AG08395 (cell line): ENCODE measurements at regions not wholly inside any gene's neighbourhood (a gene's known extent, or its start where the extent isn't known, plus 50 kb on each side); places are given as distances from the start of the nearest gene placed in this dataset.

ENCODE experiments used
- DNase-seq: peaks from one replicate; pipeline ENCODE4 v3.0.0; 2012; ENCODE audit warnings: mixed read lengths, low spot score

DNA sequence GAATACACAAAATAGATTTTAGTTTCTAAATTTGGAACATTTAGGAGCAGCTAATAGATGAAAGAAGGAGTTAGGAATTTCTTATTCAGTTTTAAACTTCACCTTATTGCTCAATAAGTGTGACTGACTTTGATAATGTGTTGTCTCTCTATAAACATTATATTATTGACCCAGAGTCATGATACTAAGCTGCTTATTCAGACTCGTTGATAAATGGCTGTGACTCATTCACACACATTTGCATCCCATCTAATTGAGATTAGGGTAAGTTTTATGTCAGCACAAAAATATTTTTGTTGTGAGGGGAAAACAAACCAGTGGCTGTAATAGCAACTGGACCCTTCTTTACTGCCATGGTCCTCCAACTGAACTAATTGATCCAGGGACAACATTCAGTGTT lies 137.6 kb downstream of the GOLIM4 start:
- no peak for DNase-seq

DNA sequence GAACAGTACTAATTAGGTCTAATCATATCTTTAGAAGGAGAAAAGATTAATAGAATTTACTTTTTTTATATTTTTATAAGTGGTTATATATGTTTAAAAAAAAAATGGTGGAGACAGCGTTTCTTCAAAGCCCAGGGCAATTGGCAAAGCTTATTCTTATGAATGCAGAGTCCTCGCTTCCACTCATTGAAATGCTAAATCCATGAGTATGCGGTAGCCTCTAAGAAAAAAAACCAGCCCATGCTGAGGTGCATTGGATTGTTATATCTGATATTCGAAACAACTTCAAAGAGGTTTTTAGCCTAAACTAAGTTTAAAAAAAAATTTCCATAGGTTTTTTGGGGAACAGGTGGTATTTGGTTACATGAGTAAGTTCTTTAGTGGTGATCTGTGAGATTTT lies 142.8 kb downstream of the GOLIM4 start:
- no peak for DNase-seq

DNA sequence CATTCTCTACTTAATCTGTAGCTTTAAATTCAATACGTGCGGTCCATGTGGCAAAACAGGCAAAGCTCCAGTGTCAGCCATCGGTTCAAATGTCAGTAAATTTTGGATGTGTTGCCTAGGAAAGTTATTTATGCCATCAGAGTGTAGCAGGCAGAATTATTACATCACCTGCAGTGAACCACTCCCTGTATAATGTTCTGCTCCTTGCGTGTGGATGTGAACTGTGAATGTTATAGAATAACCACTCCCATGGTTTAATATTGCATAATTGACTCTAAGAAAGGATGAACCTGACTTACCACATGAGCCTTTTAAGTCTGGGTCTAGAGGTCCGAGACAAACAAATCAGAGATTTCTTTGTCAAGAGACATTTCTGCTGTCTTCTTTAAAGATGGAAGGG lies 145.5 kb downstream of the GOLIM4 start:
- DNase-seq = no peak

DNA sequence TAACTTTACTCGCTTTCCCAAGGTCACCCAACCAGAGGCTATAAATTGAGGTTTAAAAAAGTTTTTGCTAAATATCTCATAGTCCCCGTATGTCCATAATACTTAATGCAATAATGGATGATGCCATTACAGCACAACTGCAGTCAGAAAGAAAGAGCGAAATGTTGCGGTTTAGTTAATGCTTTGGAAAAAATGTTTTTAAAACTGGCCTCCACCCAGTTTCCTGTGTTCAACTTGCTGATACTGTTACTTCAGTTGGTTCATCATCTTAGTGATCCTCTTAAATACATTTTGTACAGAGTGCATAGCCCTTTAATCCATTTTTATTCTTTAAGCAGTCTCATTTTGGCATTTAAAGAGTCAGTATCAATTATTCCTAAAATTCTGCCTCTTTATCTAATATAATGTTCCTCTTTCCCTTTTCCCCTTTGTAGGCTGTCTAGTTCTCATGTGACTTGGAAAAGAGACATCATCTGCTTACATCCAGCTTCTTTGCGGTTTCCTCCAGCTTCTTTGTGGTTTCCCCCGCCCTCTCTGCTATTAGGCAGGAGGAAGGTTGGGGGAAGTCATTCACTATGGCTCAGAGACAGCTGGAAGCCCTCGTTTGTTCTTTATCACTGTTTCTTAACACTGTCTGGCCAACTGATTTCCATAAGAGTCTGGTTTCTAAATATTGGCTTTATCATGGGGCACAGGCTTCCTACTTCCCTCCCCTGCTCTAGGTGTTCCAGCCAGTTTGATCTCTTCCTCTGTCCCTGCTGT lies 154.3 kb downstream of the GOLIM4 start:
- peak; percentile 76 for DNase-seq

DNA sequence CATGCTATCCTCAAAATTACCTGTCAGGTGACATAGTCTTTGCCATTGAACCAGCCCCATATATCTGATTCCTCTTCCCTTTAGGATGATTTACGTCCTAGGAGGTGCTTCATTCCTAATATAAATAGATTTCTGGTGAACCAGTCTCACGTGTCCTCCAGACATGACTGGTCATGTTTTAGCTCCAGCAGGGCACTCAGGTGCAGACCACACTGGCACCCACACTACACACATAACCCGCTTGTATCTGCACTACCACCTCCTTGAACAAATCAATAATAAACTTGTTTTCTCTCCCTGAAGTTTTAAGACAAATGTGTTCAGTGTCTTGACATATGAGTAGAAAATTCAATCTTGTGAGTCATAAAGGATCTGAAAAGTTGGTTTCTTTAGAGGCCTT lies 155.5 kb downstream of the GOLIM4 start:
- no peak for DNase-seq

DNA sequence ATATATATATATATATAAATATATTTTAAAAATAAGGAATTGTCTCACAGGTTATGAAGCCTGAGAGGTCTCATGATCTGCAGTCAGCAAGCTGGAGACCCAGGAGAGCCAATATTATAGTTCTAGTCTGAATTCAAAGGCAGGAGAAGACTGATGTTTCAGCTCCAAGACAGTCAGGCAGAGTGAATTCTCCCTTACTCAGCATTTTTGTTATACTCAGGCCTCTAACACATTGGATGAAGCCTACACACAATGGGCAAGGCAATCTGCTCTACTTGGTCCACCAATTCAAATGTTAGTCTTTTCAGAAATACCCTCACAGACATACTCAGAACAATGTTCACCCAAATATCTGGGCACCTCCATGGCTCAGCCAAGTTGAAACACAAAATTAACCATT lies 157.2 kb downstream of the GOLIM4 start:
- DNase-seq = no peak

DNA sequence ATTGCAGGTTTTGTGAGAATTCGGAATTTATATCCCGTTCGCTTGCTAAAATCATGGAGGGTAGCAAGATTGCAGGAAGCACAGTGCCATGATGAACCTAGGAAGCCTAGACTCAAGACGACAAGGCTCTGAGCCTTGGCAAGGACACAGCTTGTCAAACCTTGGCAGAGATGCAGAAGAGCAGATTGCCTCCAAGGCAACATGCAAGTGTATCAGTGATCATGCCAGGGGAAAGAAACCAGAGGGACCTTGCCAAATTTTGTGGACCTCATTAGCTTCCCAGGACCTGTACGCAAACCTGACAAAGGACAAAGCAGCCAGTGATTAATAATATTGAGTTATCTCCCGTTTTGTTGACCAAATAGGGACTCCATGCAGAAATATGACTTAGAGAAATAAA lies 159.7 kb downstream of the GOLIM4 start:
- no peak for DNase-seq

DNA sequence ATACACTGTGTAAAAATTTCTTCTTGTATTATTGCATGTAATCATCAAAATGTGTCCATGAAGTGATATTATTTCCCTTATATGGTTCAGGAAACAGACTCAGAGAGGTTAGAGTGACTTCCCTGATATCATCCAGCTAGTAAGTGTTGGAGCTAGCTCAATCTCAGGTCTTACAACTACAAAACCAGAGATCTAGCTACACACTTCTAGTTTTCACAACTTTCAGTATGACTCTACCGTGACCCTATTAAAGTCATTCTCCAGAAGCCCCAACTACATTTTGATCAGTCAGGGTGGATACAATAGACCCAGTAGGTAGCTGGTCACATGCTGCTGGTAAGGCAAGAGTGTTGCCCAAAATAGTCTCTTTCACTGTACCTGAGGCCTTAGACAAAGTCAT lies 165.3 kb downstream of the GOLIM4 start:
- no peak for DNase-seq

DNA sequence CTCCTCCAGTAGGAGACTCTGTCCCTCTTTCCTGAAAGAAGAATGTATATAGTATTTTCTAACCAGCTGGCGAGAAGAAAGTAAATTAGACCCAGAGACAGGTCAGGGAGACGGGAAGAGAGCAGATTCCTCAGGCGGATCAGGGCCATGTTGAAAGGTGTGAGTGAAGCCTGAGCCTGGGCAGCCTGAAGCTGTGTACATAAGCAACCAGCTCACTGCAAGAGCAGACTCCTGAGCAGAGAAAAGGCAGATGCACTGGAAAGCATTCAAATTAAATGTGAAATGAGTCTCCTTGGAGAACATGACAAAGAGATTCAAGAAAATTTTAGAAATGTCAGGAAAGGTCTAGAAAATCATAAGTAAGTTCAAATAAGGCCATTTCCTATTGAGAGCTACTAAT lies 165.8 kb downstream of the GOLIM4 start:
- DNase-seq = no peak

DNA sequence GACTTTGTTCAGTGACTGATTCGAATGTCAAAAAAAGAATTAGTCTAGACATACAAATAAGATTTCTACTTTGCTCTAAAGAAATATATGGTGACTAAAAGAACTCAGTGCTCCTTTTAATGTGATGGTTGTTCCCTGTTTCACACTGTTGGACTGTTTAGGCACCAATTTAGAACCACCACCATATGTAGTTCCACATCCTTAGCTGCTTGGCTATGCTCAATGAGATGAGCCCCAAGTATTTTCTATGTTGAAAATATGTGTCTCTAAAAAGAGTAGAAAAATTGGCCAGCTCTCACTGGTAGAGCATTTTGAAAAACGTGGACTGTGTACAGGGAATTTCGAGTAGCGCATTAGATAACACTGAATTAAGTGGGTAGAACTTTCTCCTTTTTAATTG lies 167.3 kb downstream of the GOLIM4 start:
- no peak for DNase-seq

DNA sequence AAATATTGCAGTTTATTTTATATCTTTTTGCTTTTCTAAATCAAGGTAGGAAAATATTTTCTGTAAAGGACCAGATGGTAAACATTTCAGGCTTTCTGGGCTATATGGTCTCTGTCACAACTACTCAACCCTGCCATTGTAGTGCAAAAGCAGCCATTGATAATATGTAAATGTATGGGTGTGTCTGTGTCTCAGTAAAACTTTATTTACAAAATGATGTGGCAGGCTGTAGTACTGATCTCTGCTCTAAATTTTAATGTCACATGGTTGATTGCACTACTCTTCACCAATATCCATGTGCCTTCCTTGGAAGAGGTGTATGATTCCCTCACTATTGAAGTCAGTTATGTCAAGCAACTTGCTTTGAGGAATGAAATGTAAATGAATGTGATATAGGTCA lies 175.0 kb downstream of the GOLIM4 start:
- DNase-seq = no peak

DNA sequence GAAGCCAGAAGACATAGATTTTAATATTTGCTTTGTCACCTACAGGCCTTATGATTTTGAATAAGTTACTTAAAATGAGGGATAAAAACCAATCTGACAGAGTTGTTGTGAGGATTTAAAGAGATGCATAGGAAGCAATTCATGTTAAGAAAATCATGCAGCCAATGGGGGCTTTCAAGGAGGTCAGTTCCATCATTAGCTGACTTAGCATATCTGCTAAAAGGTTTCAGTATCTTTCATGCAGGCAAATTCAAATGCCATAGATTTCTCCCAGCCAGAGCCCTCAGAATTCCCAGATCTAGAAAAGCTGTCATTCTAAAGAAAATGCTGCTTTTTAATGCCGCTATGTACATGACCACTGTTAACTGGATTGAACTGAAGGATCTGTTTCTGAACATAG lies 176.1 kb downstream of the GOLIM4 start:
- no peak for DNase-seq

DNA sequence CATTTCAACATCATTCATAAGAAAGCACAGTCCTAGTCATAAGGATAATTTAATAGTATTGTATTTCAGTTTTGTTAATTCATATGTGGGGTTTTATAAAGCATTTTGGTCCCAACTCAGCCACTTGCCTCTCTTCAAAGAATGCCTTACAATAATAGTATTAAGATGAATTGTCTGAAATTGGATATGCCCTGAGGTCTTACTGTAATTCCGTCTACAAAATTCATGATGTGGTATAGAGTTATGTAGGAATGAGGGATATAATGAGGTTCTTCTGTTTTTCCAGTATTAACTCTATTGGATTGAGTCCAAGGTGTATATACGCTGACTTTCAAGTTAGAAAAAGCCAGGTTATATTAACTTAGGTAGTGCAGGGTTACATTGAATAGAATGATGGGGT lies 177.0 kb downstream of the GOLIM4 start:
- no peak for DNase-seq

DNA sequence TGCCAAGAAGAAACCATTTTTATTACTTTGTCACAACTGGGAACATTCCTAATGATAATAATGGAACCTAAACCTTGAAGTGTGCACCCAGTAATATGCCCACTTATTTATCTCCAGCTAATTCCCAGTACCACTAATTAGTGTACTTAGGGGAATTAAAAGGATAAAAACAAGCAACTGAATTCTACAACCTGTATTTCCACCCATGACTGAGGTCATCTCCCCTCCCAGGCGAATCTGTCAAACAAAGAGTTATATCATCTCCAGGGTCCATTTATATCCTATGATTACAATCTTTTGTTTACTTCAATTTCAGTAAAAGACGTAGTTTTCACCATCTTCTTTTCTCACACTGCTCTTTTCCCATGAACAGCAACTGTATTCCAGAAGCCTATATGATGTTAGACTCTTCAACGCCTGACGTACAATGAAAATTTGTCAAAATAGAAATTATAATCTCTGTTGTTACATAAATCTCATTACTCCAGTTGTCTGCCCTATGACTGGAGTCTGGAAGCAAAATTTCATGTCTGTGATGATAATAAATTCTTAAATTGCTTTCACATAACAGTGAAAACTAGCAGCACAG lies 177.6 kb downstream of the GOLIM4 start:
- no peak for DNase-seq

DNA sequence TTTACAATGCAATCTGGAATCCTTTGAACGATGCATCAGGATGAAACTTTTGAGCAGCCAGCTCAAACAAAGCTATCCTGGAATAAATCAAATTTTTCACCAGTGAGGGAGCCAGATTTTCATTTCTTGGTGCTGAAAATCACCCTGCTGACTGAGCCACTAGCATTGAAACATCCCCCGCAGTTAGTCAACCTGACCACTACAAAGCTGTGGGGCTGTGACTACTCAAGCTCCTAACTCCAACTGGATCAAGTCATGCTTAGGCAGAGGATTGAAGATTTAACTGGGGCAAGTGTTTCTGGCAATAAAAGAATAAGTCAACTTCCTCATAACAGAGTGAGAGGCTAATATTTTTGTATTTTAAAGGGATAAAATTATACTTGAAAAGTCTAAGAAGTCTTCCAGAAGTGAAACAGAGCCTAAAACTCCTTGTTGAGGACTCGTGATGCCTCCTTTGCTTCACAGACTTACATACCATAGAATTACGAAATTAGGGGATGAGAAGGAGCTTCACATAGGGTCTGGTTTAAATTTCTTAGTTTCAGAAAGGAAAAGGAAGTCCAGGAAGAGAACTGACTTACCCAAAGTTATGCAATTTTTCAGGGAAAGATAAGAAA lies 177.8 kb downstream of the SERPINI1 start:
- peak; percentile 10 for DNase-seq

DNA sequence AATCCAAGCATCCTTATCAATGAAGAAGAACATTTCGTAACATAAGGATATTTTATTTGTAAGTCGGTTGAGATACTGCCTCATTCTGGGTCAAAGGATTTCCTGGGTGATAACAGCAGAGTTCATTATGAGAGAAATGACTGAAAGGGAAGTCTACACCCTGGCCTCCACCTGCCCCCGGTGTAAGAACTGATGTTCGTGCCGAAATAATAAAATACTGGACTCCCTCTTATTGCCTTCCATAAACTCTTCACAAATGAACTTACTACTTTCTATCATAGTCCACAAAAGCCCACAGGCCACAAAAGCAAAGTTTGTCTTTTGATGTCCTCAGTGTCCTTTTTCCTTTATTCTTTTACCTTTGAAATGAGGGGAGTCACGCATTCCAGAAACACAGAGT lies 174.4 kb downstream of the SERPINI1 start:
- no peak for DNase-seq

DNA sequence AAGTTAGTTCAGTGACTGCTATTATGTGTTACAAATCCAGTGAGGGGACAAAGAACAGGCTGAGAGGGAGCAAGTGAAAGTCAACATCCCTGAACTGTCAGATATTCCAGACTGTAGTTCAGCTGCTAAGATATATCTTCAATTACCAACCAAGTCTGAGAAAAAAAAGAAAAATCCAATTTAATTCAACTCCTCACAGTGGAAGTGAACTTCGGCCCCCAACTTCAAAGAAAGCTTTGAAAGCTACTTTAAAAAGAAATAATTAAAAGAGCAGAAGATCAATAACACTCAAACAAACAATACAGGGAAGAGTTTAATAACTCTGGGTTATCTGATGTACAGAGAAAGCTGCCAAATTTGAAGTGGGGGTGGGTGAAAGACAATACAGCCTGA lies 174.0 kb downstream of the SERPINI1 start:
- DNase-seq = no peak

DNA sequence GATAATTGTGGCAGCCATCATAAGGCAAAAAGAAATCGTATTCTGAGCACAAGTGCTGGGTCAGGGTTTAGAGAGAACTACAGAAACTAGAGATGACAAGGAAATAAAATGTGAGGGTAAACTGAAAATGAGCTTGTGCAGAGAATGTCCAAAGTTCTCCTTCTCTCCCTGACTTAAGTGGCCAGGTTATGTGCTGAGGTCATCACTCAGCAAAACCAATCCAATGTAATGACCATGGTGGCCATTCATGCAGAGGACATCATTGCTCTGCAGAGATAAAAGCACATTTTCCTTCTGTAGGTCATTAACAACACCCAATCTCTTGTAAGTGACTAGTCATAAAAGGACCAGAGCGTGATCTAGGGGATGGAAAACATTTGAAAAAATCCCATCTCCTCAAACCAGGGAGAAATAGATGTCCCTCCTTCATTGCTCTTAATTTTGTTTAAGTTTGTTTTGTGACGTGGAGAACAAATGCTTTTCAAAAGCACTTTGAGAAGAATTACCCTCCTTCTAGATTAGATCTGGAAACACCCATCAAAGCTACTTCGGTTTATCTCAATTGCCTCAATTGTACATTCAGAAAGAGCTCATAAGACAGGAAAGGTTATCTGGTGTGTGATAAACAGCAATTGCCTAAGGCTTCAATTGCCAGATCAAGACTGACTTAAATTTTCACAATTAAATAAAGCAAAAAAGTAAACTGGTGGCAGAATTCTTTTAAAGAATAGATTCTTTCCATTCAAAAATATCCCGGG lies 173.4 kb downstream of the SERPINI1 start:
- no peak for DNase-seq

DNA sequence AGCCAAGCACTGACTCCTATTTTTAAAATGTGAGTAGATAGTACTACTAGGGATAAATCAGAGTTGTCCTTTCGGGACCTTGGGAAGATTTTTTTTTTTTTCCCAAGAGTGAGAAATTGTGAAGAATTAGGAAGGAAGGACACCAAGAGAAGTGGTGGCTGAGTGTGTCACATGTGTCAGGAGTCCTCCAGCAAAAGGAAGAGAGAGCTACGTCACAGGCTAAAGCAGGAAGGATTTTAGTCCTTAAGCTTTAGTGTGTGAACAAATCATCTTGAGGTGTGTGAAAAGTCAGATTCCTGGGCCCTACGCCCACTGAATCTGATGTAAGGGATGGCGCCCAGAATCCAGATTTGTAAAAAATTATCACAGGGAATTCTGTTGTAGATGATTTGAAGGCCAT lies 172.7 kb downstream of the SERPINI1 start:
- no peak for DNase-seq

DNA sequence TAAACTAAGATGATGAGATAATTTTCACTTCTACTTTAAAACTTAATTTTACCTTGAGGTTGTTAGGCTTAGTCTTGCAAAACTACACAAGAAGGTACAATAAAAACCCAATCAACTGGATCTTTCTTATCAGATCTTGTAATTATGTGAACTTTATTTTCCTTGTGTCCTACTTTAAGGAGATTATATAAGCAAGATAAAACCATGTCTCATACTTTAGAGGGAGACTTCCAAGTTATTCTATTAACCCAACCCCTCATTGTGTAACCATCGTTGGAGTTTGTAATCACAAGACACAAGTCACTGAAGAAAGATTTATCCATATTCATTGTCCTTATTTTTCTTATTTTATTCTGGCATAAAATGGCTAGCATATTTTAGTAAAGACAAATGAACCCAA lies 165.6 kb downstream of the SERPINI1 start:
- DNase-seq = no peak

DNA sequence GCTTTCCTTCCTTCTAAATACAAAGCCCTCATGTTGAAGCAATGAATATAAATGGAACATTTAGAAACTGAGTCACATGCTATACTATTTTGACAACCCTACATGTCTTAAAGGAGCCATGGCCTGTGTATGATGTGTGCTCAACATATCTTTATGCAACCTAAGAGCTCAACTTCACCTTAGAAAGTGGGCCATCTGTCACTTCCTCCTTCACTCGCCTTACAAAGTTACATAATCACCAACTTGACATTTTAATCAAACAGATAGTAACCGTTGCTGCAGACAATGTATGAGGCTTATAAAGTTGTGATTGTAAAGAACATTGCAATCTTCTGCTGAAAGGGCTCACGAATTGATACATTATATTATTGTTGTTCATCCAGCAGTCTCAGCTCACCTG lies 163.6 kb downstream of the SERPINI1 start:
- DNase-seq = no peak

DNA sequence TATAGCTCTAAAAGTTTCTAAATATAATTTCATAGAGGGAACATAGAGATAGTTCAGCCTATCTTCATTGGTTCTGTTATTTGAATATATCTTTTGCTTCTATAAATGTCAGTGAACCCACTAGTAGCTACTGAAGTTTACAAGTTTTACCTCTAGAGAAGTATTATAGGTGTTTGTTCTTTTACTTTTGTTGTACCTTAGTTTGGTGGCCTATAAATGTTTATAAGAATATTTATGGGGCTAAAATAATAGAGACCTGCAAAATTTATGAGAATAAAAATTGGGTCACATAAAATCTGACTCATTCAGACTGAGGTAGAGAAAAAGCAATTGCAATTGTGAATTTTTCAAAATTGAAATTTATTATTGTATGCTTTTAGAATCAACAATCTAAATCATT lies 162.6 kb downstream of the SERPINI1 start:
- no peak for DNase-seq

DNA sequence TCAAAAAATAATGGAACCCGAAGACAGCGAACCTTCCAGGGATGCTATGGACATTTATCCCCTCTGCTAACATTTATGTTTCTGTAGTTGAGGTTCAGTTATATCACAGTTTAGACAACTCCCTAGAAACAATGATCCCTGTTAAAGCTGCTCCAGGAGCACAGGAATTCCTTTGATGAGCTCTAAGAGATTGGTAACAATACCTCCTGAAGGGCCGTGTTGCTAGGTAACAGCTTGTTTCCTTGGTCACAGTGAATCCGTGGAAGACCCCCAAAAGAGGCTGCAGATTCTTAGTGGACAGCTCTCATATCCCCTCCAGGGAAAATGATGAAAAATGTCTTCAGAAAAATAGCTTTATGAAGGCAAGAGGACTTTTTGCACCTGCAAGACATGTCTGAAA lies 160.2 kb downstream of the SERPINI1 start:
- no peak for DNase-seq
